ENCODE measurements at regions not wholly inside any gene's neighbourhood (a gene's known extent, or its start where the extent isn't known, plus 50 kb on each side); places are given as distances from the start of the nearest gene placed in this dataset.
A peak's percentile ranks its signal among the peaks of the same experiment; 100 is the strongest.

DNA sequence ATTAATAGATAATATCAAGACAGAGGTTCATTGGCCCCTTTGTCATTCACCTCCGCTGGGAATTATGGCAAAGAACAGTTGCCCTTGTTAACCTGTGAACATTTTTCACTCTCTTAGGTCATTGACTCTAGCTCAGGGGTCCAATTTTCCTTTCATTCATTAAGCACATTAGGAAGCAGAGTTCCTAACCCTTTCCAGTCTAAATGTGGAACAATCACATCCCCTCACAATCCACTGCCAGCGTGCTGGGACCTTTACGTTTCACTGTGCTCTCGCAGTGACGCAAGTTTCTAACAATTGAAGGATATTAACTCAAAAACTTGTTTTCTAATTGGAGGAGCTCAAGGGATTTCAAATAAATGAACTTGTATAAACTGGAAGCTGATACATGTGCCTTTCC lies 79.3 kb upstream of the MEOX2 start:
- DNase-seq: peak in 1 of 3 donors; percentile 52
- Histone ChIP-seq H3K9me3 (ENCODE audit: control insufficient read depth, low read length) (no peaks in the 10 kb centered on the region), H3K27ac (ENCODE audit: low read length) (no peak overlapping the region), H3K4me1 (ENCODE audit: control insufficient read depth, insufficient read depth, low read length) (no peaks in the 10 kb centered on the region), H3K27me3 (ENCODE audit: control insufficient read depth, insufficient read depth) (no peaks in the 10 kb centered on the region), H3K4me3 (ENCODE audit: low read length) (no peak overlapping the region)
- WGBS: 68% methylated on average over 5 of the region's 5 CpGs
- intact Hi-C loops (cut with DNase I): no loop called here
- ATAC-seq: peak in 1 of 2 donors; percentile 87

GRCh38 chr7:15764851-15765382 lies 78.4 kb upstream of the MEOX2 start:
- Histone ChIP-seq H3K9me3 (ENCODE audit: control insufficient read depth, low read length) (no peaks in the 10 kb centered on the region), H3K4me1 (ENCODE audit: control insufficient read depth, insufficient read depth, low read length) (no peaks in the 10 kb centered on the region), H3K4me3 (ENCODE audit: low read length) (no peak overlapping the region), H3K27me3 (ENCODE audit: control insufficient read depth, insufficient read depth) (no peaks in the 10 kb centered on the region), H3K27ac (ENCODE audit: low read length) (no peak overlapping the region)
- ATAC-seq (peak; percentile 40 to 70), DNase-seq (peak in 1 of 3 donors; percentile 43)
- intact Hi-C loops (cut with DNase I): no loop called here
- 30% methylated on average over 3 of the region's 3 CpGs for WGBS

- H3K4me3 ChIP-seq (ENCODE audit: low read length): no peak overlapping the region
- H3K4me1 ChIP-seq (ENCODE audit: control insufficient read depth, insufficient read depth, low read length): no peaks in the 10 kb centered on the region
- DNase-seq (no peak), ATAC-seq (no peak)
- H3K9me3 ChIP-seq (ENCODE audit: control insufficient read depth, low read length): no peaks in the 10 kb centered on the region
- 64% methylated on average over 3 of the region's 3 CpGs for WGBS
- intact Hi-C loops (cut with DNase I): no loop called here
- no peaks in the 10 kb centered on the region for H3K27me3 ChIP-seq (ENCODE audit: control insufficient read depth, insufficient read depth)
- no peak overlapping the region for H3K27ac ChIP-seq (ENCODE audit: low read length)
Observed at GRCh38 chr7:15764010-15764409, 77.5 kb upstream of the MEOX2 start.

DNA sequence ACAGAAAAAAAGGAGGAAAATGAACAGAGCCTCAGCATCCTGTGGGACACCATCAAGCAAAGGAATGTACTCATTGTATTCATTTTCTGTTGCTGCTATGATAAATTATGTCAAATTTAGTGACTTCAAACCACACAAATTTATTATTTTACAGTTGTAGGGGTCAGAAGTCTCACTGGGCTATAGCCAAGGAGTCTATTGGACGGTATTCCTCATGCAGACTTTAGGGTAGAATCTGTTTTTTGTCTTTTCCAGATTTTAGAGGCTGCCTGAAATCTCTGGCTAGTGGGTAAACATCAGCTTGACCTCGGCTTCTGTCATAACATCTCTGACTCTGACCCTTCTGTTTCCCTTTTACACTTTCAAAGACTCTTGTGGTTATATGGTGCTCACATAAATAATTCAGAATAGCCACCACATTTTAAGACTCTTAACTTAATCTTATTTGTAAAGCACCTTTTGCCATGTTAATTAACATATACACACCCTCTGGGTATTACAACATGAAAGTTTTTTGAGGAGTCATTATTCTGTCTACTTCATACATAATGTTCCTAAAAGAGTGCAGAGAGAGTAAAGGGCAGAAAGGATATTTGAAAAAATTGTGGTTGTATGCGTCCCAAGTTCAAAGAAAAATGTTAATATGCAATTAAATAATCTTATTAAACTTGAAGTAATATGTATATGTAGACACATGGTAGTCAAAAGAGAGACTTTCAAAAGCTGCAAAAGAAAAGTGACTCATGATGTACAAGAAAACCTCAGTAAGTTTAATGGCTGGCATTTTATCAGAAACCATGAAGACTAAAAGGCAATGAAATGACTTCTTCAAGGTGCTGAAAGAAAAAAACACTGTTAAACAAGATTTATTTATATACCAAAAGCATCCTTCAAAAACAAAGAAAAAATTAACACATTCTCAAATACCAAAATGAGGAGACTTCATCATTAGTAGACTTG lies 70.8 kb upstream of the MEOX2 start:
- DNase-seq (no peak), ATAC-seq (no peak)
- Histone ChIP-seq H3K27ac (ENCODE audit: low read length) (no peak overlapping the region), H3K4me1 (ENCODE audit: control insufficient read depth, insufficient read depth, low read length) (no peaks in the 10 kb centered on the region), H3K9me3 (ENCODE audit: control insufficient read depth, low read length) (no peaks in the 10 kb centered on the region), H3K4me3 (ENCODE audit: low read length) (no peak overlapping the region), H3K27me3 (ENCODE audit: control insufficient read depth, insufficient read depth) (no peaks in the 10 kb centered on the region)
- intact Hi-C loops (cut with DNase I): no loop called here
- WGBS: 64% methylated on average over 3 of the region's 3 CpGs

DNA sequence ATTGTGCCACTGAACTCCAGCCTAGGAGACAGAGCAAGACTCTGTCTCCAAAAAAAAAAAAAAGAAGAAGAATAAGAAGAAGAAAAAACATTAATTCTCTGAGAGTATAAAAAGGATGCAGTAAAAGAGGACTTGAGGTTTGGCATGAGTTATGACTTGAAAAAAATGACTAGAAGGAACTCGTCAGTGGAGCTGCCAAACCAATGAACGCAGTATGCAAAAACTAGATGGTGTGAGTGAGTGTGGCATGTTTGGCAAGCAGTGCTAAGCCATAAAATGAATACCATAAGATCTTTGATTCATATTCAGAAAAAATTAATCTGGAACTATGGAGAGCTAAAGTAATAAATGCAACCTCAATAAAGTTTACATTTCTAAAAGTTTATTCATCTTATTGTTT lies 68.6 kb upstream of the MEOX2 start:
- H3K4me1 ChIP-seq (ENCODE audit: control insufficient read depth, insufficient read depth, low read length): no peaks in the 10 kb centered on the region
- no peak overlapping the region for H3K4me3 ChIP-seq (ENCODE audit: low read length)
- no peak overlapping the region for H3K27ac ChIP-seq (ENCODE audit: low read length)
- ATAC-seq (no peak), DNase-seq (no peak)
- no peaks in the 10 kb centered on the region for H3K9me3 ChIP-seq (ENCODE audit: control insufficient read depth, low read length)
- intact Hi-C loops (cut with DNase I): no loop called here
- 81% methylated on average over 2 of the region's 2 CpGs for WGBS
- H3K27me3 ChIP-seq (ENCODE audit: control insufficient read depth, insufficient read depth): no peaks in the 10 kb centered on the region

- ATAC-seq (no peak), DNase-seq (no peak)
- Histone ChIP-seq H3K27me3 (ENCODE audit: control insufficient read depth, insufficient read depth) (no peaks in the 10 kb centered on the region), H3K9me3 (ENCODE audit: control insufficient read depth, low read length) (no peaks in the 10 kb centered on the region), H3K4me3 (ENCODE audit: low read length) (no peak overlapping the region), H3K4me1 (ENCODE audit: control insufficient read depth, insufficient read depth, low read length) (no peaks in the 10 kb centered on the region), H3K27ac (ENCODE audit: low read length) (no peak overlapping the region)
- 62% methylated on average over 1 of the region's 1 CpG for WGBS
- intact Hi-C loops (cut with DNase I): no loop called here
Observed at GRCh38 chr7:15753887-15754579, 67.5 kb upstream of the MEOX2 start.

DNA sequence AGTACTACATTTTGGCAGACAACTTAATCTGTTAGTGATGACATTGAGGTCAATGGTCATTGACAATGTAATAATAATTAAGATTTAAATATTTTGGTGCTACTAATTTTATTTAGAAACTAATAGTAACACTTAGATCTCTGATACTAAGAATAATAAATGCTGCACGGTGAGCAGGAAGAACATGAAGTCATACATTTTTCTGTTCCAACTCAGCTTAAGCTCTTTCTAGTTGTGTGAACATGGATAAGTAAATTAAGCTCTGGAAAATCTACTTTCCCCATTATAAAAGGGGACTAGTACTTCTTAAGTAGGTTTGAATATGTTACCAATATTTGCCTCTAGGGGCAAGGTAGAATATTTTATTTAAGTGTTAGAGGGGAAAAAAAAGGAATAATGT lies 65.9 kb upstream of the MEOX2 start:
- no peak for ATAC-seq
- no peaks in the 10 kb centered on the region for H3K9me3 ChIP-seq (ENCODE audit: control insufficient read depth, low read length)

DNA sequence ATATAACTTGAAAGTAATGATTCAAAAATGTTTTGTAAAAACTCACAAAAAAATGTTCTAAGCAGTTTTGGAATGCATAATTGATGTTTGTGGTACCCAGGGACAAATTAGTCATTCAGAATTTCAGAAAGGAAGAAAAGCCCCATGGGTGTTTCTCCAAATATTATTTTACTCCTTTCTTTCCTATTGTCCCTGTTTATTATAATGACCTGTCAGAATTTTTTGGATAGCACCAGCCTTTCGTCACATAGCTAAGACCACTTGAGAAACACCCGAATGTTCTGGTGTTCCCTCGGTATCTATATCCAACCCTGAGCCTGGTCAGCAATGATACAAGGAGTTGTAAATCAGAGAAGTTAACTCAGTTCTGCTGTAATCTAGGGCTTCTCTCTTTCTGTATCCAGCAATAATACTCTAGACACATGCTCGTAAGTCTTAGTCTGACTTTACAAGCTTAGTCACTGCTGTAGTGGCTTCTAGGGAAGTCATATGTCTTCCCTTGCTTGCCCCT lies 64.8 kb upstream of the MEOX2 start:
- ATAC-seq (peak; percentile 83 to 89), DNase-seq (no peak)
- 42% methylated on average over 4 of the region's 4 CpGs for WGBS
- Histone ChIP-seq H3K27me3 (ENCODE audit: control insufficient read depth, insufficient read depth) (no peaks in the 10 kb centered on the region), H3K9me3 (ENCODE audit: control insufficient read depth, low read length) (no peaks in the 10 kb centered on the region), H3K4me3 (ENCODE audit: low read length) (no peak overlapping the region), H3K4me1 (ENCODE audit: control insufficient read depth, insufficient read depth, low read length) (peaks cover 2% of the 10 kb centered on the region), H3K27ac (ENCODE audit: low read length) (peak overlapping the region; percentile 23)
- intact Hi-C loops (cut with DNase I): no loop called here

More for the DNA sequence above, 65.9 kb upstream of the MEOX2 start:
- 12% methylated on average over 1 of the region's 1 CpG for WGBS
- Histone ChIP-seq H3K4me1 (ENCODE audit: control insufficient read depth, insufficient read depth, low read length) (peaks cover 2% of the 10 kb centered on the region), H3K27ac (ENCODE audit: low read length) (no peak overlapping the region), H3K27me3 (ENCODE audit: control insufficient read depth, insufficient read depth) (no peaks in the 10 kb centered on the region), H3K4me3 (ENCODE audit: low read length) (no peak overlapping the region)
- DNase-seq: no peak
- intact Hi-C loops (cut with DNase I): no loop called here

- Histone ChIP-seq H3K4me1 (ENCODE audit: control insufficient read depth, insufficient read depth, low read length) (peaks cover 2% of the 10 kb centered on the region), H3K9me3 (ENCODE audit: control insufficient read depth, low read length) (no peaks in the 10 kb centered on the region), H3K27ac (ENCODE audit: low read length) (peak overlapping the region; percentile 32), H3K27me3 (ENCODE audit: control insufficient read depth, insufficient read depth) (no peaks in the 10 kb centered on the region), H3K4me3 (ENCODE audit: low read length) (no peak overlapping the region)
- ATAC-seq (no peak), DNase-seq (no peak)
- intact Hi-C loops (cut with DNase I): no loop called here
- 70% methylated on average over 3 of the region's 3 CpGs for WGBS
Observed at GRCh38 chr7:15750727-15751126, 64.2 kb upstream of the MEOX2 start.

GRCh38 chr7:15749631-15750030 lies 63.1 kb upstream of the MEOX2 start:
- no peak overlapping the region for H3K27ac ChIP-seq (ENCODE audit: low read length)
- ATAC-seq (no peak), DNase-seq (no peak)
- intact Hi-C loops (cut with DNase I): no loop called here
- H3K4me1 ChIP-seq (ENCODE audit: control insufficient read depth, insufficient read depth, low read length): peaks cover 2% of the 10 kb centered on the region
- H3K4me3 ChIP-seq (ENCODE audit: low read length): no peak overlapping the region
- no peaks in the 10 kb centered on the region for H3K9me3 ChIP-seq (ENCODE audit: control insufficient read depth, low read length)
- WGBS: 72% methylated on average over 3 of the region's 3 CpGs
- H3K27me3 ChIP-seq (ENCODE audit: control insufficient read depth, insufficient read depth): no peaks in the 10 kb centered on the region

- Histone ChIP-seq H3K4me1 (ENCODE audit: control insufficient read depth, insufficient read depth, low read length) (peaks cover 2% of the 10 kb centered on the region), H3K27me3 (ENCODE audit: control insufficient read depth, insufficient read depth) (no peaks in the 10 kb centered on the region), H3K27ac (ENCODE audit: low read length) (no peak overlapping the region), H3K4me3 (ENCODE audit: low read length) (no peak overlapping the region), H3K9me3 (ENCODE audit: control insufficient read depth, low read length) (no peaks in the 10 kb centered on the region)
- ATAC-seq (no peak), DNase-seq (no peak)
- WGBS: 31% methylated on average over 4 of the region's 4 CpGs
- intact Hi-C loops (cut with DNase I): no loop called here
Observed at GRCh38 chr7:15747712-15748111, 61.2 kb upstream of the MEOX2 start.

Data from right cardiac atrium (tissue), 5 donors.